Activated CD8-positive, alpha-beta memory T cell treated with anti-CD3 and anti-CD28 coated beads, Interleukin-2, amount 50 U/mL, for 24 hours (primary cell): ENCODE measurements at regions not wholly inside any gene's neighbourhood (a gene's known extent, or its start where the extent isn't known, plus 50 kb on each side); places are given as distances from the start of the nearest gene placed in this dataset.

Experiments
- DNase-seq: peaks from one replicate; pipeline ENCODE4 v3.0.0-alpha.2; 2020; ENCODE audit errors: extremely low read depth

- no peak for DNase-seq
Measured at GRCh38 chr16:85256190-85256739, 144.0 kb upstream of the CIBAR2 start.

DNA sequence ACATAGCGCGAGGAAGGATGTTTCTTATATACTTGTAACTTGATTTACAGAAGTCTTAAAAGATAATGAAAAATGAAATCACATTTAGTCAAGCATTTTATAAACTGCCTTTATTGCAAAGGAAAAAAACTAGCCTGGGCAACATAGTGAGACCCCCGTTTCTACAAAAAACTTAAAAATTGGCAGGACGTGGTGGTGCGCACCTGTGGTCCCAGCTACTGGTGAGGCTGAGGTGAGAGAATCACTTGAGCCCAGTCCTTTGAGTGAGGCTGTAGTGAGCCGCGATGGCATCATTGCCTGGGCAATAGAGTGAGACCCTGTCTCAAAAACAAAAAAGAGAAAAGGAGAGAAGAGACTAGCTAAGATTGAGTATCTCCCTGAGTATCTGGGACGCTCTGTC, 145.2 kb upstream of the CIBAR2 start:
- no peak for DNase-seq

GRCh38 chr16:85258166-85258565, 145.9 kb upstream of the CIBAR2 start:
- DNase-seq = no peak

GRCh38 chr16:85258629-85259028, 146.4 kb upstream of the CIBAR2 start:
- DNase-seq = no peak

- DNase-seq = no peak
Measured at GRCh38 chr16:85259115-85259831, 147.0 kb upstream of the CIBAR2 start.

DNA sequence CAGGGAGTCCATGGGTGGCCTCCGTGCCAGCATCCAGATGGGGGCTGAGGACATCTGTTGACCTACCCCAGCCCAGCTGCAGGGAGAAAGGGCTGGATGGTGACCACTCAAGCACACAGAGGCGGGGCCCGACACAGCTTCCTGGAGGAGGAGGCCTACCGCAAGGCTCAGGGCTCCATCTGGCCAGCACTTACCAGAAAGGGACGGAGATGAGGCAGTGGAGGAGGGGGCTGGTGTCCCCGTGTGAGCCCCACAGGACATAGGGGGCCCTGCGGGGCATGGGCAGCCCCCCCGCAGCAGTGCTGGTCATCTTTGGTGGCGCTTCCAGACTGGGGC, 147.5 kb upstream of the CIBAR2 start:
- DNase-seq = no peak

DNA sequence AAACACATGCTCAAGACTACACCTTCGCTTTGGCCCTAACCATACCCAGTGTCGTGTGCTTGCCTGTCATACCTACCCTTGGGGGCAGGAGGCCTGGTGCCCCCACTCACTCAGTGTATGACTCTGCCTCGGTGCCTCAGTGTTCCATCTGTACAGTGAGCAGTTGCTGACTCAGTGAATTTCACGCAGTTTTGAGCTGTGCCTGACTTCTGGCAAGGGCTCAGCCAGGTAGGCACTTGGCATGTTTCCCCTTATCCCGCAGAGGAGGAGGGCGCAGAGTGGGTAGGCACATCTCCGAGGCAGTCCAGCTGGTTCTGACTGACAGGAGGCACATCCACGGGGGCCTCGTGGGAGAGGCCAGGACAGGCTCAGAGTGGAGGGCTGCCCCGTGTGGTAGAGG, 148.9 kb upstream of the CIBAR2 start:
- no peak for DNase-seq

DNA sequence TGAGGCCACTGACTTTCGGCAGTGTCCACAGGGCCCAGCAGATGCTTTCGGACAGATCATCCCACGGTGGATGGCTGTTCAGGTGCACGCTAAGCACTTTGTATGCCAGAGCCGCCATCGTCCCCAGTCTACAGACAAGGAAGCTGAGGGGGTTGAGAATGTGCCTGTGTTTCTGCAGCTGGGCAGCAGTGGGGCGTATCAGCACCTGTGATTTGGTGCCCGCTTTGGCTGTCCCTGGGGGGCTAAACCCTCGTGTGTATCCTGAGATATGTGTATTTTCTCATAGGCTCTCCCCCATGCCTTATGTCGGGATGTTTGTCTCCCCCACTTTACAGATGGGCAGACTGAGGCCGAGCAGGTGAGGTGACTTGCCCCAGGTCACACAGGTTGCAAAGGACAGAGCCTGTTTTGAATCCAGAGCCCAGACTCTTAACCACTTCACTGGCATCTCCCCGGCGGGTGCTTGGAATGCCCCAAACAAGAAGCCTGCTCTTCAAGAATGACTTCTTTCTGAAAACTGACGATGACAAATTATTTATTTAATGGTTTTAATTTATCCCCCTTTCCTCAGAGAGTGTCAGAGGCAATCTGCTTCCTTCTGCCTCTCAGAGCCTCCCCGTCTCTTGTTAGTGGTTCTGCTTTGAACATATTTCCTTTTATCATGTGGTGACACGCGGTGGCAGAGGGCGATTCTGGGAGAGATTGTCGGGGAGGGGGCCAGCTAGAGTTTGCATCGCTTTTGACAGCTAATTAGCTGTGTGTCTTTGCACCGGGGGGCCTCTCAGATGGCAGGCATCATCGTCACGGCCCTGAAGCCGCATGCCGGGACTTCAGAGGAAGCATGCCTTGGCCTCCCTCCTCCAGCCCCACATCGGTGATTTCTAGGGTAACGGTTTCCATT, 149.6 kb upstream of the CIBAR2 start:
- DNase-seq = no peak

DNA sequence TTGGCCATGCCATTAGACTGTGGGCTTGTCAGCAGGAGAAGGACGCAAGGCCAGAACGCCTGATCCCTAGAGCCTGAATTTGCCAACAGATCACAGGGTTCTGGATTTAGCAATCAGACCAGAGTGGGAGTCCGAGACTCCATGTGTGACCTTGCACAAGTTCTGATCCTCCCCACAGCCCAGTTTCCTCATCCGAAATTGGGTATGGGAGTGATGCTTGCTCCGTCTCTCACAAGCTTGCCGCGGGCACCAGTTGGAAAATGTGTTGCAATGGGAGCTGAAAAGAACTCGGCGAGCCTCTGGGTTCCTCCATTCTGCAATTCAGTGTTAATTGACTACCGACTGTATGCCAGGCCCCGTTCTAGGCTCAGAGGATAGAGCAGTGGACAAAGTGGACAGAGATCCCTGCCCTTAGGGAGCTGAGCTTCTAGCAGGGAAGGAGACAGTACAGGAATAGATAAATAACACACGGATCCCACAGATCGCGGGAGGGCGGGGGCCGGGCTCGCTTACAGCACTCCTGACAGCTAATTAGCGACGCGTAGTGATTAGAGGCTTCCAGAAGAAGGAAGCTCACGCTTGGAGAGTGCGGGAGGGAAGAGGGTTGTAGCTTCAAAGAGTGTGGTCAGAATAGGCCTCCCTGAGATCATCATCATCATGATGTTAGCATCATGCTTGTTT, 150.4 kb upstream of the CIBAR2 start:
- DNase-seq = no peak

- no peak for DNase-seq
Measured at GRCh38 chr16:85263239-85263585, 150.9 kb upstream of the CIBAR2 start.

- no peak for DNase-seq
Measured at GRCh38 chr16:85264752-85265151, 152.5 kb upstream of the CIBAR2 start.

- no peak for DNase-seq
Measured at GRCh38 chr16:85265161-85265784, 153.0 kb upstream of the CIBAR2 start.

DNA sequence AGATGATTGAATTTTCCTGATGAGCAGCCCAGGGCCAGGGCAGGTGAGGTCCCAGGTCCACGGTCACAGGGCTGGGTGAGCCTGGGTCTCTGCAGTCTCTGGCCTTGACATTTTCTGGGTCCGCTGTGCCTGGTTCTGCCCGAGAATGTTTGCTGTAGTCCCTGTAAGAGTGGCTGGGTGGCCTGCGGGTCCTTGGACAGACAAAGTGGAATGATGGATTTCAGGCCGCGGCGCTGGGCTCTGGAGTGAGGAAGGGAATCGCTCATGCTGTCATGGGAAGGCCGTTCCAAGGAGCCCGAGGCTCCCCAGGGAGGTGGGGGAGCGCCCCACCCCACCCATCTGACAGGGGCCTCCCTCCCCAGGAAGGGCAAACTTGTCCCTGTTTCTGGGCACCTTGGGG, 153.5 kb upstream of the CIBAR2 start:
- DNase-seq = no peak

- DNase-seq = no peak
Measured at GRCh38 chr16:85266857-85267256, 154.6 kb upstream of the CIBAR2 start.

- no peak for DNase-seq
Measured at GRCh38 chr16:85267414-85267945, 155.2 kb upstream of the CIBAR2 start.

GRCh38 chr16:85269165-85269564, 156.9 kb upstream of the CIBAR2 start:
- DNase-seq = no peak

- no peak for DNase-seq
Measured at GRCh38 chr16:85270374-85270773, 158.1 kb upstream of the CIBAR2 start.

GRCh38 chr16:85271198-85271597, 158.9 kb upstream of the CIBAR2 start:
- DNase-seq = no peak

DNA sequence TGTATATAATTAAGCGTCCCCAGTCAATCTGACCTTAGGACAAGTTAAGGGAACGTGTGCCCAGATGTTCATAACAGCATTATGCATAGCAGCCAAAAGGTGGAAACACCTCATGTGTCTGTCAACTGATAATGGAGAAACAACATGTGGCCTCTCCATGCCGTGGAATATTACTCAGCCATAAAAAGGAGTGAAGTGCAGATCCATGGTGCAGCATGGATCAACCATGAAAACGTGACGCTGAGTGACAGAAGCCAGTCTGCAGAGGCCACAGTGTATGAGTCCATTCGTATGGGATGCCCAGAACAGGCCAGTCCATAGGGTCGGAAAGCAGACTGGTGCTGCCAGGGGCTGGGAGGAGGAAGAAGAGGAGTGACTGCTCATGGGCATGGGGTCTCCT, 161.0 kb upstream of the CIBAR2 start:
- DNase-seq = no peak

GRCh38 chr16:85274501-85274900, 162.2 kb upstream of the CIBAR2 start:
- no peak for DNase-seq

GRCh38 chr16:85274924-85275323, 162.7 kb upstream of the CIBAR2 start:
- DNase-seq = no peak
